ENCODE measurements at regions not wholly inside any gene's neighbourhood (a gene's known extent, or its start where the extent isn't known, plus 50 kb on each side); places are given as distances from the start of the nearest gene placed in this dataset.

DNA sequence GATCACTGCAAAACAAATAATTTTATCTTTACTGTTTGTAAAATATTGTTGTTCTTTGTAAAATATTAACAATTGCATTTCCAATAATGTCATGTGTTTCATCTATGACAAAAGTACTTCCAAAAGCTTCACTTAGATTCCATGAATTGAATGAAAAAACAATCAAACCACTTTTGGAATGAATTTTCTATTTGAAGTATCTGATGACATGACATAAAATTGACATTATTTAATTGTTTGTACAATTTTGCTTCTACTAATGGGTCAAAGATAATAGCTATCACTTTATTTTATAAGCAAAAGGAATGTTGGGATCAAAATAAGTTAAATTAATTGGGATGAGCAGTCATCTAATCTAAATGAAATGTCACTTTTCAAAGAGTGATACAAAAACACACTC is 684.3 kb downstream of the NR2F1-AS1 start:
- H3K27ac ChIP-seq, result no peak overlapping the region
- TF ChIP-seq, protein P1, sequence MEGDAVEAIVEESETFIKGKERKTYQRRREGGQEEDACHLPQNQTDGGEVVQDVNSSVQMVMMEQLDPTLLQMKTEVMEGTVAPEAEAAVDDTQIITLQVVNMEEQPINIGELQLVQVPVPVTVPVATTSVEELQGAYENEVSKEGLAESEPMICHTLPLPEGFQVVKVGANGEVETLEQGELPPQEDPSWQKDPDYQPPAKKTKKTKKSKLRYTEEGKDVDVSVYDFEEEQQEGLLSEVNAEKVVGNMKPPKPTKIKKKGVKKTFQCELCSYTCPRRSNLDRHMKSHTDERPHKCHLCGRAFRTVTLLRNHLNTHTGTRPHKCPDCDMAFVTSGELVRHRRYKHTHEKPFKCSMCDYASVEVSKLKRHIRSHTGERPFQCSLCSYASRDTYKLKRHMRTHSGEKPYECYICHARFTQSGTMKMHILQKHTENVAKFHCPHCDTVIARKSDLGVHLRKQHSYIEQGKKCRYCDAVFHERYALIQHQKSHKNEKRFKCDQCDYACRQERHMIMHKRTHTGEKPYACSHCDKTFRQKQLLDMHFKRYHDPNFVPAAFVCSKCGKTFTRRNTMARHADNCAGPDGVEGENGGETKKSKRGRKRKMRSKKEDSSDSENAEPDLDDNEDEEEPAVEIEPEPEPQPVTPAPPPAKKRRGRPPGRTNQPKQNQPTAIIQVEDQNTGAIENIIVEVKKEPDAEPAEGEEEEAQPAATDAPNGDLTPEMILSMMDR (conservative IDR thresholded peaks at IDR 0.05), result no peak
- no peak for TF ChIP-seq ZFX (IDR thresholded peaks at IDR 0.05)

DNA sequence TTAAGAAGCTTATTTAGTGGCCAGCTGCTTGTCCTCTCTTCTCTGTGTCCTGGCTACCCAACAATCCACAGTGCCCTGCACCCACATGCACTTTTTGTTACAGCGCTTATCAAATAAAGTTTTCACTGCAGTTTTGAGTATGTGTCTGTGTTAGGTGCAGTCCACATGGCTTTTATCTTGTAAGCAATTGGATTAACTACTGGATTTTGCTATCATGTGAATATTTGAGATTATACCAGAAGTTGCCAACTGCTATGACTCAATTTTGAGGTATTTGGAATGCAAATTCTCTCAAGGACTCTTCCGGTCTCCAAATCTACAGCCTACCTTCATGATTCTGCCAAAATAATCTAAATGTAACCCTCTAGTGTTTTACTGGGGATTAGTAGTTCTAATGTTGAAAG is 690.2 kb downstream of the NR2F1-AS1 start:
- H3K27ac ChIP-seq, result no peak overlapping the region
- TF ChIP-seq ZFX (IDR thresholded peaks at IDR 0.05), result no peak
- TF ChIP-seq, protein P1 (conservative IDR thresholded peaks at IDR 0.05), result no peak

DNA sequence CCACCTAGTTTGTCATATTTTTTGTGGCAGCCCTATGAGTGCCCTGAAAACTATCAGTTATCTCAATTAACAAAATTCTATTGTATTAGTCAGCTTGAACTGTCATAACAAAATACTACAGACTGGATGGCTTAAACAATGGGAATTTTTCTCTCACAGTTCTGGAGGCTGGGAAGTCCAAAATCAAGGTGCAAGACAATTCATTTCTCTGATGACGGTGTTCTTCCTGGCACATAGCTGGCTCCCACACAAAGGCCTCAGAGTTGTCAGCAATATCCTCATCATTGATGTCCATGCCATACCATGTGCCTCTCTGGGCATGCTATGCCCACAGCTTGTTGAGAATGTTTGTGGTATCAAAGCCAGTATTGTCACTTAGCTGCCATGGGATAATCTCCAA is 691.9 kb downstream of the NR2F1-AS1 start:
- TF ChIP-seq, protein P1 (conservative IDR thresholded peaks at IDR 0.05), result no peak
- TF ChIP-seq ZFX (IDR thresholded peaks at IDR 0.05), result no peak
- no peak overlapping the region for H3K27ac ChIP-seq

DNA sequence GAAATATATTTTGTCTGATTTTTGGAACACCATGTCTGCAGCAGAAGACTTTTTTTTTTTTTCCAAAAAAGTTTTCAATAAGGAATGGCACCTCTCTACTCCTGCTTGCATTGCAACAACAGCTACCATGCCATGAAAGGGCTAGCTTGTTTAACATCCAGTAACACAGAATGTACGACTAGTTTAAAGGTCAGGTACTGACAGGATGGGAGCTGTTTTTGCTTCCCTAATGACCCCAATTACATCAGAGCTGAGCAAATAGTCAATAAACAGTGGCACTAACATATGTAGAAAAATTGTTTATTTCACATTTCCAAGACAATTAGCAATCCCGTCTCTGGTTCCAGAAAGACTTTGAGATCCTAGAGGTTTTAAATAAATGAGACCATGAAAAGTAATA is 693.8 kb downstream of the NR2F1-AS1 start:
- no peak for TF ChIP-seq ZFX (IDR thresholded peaks at IDR 0.05)
- TF ChIP-seq, protein P1 (conservative IDR thresholded peaks at IDR 0.05), result no peak
- no peak overlapping the region for H3K27ac ChIP-seq

DNA sequence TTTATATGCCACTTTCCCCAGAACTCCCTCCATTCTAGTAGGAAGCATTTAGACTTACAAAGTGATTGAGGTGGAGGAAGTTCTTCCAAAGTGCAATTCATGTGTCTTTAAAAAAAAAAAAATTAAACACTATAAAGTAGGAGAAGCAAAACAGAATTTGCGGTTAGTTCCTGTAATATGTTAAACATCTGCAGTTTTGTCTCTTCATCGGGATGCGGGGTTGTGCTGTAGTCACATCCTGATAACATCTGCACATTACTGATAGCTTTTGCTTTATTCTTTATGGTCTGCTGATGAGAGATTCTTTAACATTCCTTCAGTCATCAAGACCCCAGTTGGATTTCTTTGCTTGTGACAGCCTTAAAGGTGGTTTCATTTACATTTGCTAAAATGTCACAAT is 694.3 kb downstream of the NR2F1-AS1 start:
- no peak for TF ChIP-seq ZFX (IDR thresholded peaks at IDR 0.05)
- TF ChIP-seq, protein P1 (conservative IDR thresholded peaks at IDR 0.05), result no peak
- no peak overlapping the region for H3K27ac ChIP-seq

DNA sequence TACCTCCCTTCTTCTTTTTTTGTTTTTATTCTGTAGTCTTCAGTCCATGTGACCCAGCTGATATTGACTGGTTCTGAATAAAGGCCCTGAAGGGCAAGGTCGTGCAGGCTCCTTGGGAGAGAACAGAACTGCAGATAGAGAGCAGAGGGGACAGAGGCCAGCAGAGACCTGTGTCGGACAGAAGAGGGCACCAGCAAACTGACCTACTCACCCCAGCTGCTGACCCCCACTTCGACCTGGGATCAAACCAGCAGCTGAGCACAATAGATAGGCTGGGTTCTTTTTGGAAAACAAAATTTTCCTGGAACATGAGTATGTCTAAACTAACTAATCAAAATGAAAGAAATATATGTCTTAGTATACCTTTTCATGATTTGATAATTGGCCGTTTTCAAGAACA is 695.1 kb downstream of the NR2F1-AS1 start:
- no peak overlapping the region for H3K27ac ChIP-seq
- TF ChIP-seq, protein P1 (conservative IDR thresholded peaks at IDR 0.05), result peak; percentile 63
- TF ChIP-seq ZFX (IDR thresholded peaks at IDR 0.05), result no peak

DNA sequence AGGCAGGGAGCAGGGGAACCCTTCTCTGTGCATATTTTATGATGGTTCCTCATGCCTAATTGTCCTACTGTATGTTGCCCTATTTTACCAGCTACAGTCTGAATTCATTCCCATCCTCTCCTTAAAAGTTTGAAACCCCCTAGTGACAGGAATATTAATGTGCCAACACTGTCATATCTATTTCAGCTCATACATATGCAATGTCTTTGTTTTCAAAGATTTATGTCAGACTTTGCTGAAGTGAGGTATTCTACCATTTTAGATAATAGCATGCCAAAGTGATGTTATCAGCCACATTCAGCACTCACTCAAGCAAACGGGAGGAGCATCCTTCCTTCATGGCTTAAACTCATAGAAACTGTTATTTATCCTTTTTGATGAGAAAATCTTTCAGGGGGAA is 696.5 kb downstream of the NR2F1-AS1 start:
- TF ChIP-seq ZFX (IDR thresholded peaks at IDR 0.05), result no peak
- TF ChIP-seq, protein P1 (conservative IDR thresholded peaks at IDR 0.05), result no peak
- no peak overlapping the region for H3K27ac ChIP-seq
